ENCODE measurements at regions not wholly inside any gene's neighbourhood (a gene's known extent, or its start where the extent isn't known, plus 50 kb on each side); places are given as distances from the start of the nearest gene placed in this dataset.

GRCh38 chr10:15428681-15429080 lies 57.6 kb upstream of the FAM171A1 start:
- TF ChIP-seq CTCF (IDR thresholded peaks at IDR 0.05) (no peak), POLR2A (IDR thresholded peaks at IDR 0.05) (no peak), EP300 (IDR thresholded peaks at IDR 0.05) (no peak)

Measured in tibial nerve (tissue), 4 donors.